ENCODE measurements at regions not wholly inside any gene's neighbourhood (a gene's known extent, or its start where the extent isn't known, plus 50 kb on each side); places are given as distances from the start of the nearest gene placed in this dataset.

- TF ChIP-seq CTCF (optimal IDR thresholded peaks at IDR 0.05 in 1 of 3, IDR thresholded peaks at IDR 0.05 in 1 of 3, conservative IDR thresholded peaks at IDR 0.05 in 1 of 3; ENCODE audit: extremely low read depth in 1 of 3, insufficient read depth in 2 of 3, low read length in 3 of 3) (no peak), EZH2 (IDR thresholded peaks at IDR 0.05; ENCODE audit: low read length) (no peak)
These were observed 172.2 kb upstream of the POU1F1 start for GRCh38 chr3:87448558-87448957.

All from keratinocyte (primary cell).